ENCODE measurements at regions not wholly inside any gene's neighbourhood (a gene's known extent, or its start where the extent isn't known, plus 50 kb on each side); places are given as distances from the start of the nearest gene placed in this dataset.
"Not testable (repeated sequence)": the region's sequence is repeated elsewhere in the genome, so short reads cannot be mapped to it uniquely, and the experiment has no call there.

DNA sequence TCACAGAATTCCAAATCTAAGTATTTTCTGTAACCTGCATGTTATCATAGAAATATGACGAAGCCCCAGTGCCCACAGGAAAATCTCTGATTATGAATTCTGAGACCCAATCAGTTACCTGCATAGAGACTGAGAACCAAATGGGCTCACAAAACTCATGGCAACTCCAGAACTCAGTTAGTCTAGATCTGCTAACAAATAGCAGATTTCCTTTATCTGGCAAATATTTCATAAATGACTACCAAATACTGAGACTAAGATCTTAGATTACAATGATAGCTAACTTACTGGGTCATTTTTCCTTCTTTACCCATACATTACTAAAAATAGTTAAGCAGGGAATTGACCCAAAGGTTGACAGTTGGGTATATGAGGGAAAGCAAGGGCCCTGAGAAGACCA, 228.1 kb upstream of the FAT3 start:
- no peak overlapping the region for H3K9ac ChIP-seq (ENCODE audit: low read length)
- no peaks in the 10 kb centered on the region for H3K9me3 ChIP-seq (replicated peaks; ENCODE audit: insufficient read depth, low read length)
- H3K36me3 ChIP-seq (replicated peaks; ENCODE audit: insufficient read depth, low read length), result no peaks in the 10 kb centered on the region
- no peaks in the 10 kb centered on the region for H4K20me1 ChIP-seq (ENCODE audit: insufficient read depth, low read length)
- H3K27ac ChIP-seq (ENCODE audit: low read length), result no peak overlapping the region
- no peak for DNase-seq
- H3K79me2 ChIP-seq (ENCODE audit: low read length), result no peaks in the 10 kb centered on the region
- no peaks in the 10 kb centered on the region for H3K4me1 ChIP-seq (ENCODE audit: low read length)
- TF ChIP-seq EZH2phosphoT487 (IDR thresholded peaks at IDR 0.05; ENCODE audit: low read length) (no peak), EZH2 (optimal IDR thresholded peaks at IDR 0.05; ENCODE audit: low read depth, low read length) (no peak)
- TF ChIP-seq, protein P1, sequence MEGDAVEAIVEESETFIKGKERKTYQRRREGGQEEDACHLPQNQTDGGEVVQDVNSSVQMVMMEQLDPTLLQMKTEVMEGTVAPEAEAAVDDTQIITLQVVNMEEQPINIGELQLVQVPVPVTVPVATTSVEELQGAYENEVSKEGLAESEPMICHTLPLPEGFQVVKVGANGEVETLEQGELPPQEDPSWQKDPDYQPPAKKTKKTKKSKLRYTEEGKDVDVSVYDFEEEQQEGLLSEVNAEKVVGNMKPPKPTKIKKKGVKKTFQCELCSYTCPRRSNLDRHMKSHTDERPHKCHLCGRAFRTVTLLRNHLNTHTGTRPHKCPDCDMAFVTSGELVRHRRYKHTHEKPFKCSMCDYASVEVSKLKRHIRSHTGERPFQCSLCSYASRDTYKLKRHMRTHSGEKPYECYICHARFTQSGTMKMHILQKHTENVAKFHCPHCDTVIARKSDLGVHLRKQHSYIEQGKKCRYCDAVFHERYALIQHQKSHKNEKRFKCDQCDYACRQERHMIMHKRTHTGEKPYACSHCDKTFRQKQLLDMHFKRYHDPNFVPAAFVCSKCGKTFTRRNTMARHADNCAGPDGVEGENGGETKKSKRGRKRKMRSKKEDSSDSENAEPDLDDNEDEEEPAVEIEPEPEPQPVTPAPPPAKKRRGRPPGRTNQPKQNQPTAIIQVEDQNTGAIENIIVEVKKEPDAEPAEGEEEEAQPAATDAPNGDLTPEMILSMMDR (IDR thresholded peaks at IDR 0.05; ENCODE audit: low read length), result no peak
- no peaks in the 10 kb centered on the region for H3K27me3 ChIP-seq (replicated peaks; ENCODE audit: insufficient read depth, low read length)
- H3K4me3 ChIP-seq (ENCODE audit: low read length), result no peak overlapping the region
- H3K9me2 ChIP-seq (replicated peaks; ENCODE audit: insufficient read depth, low read length), result no peaks in the 10 kb centered on the region
- H3F3A ChIP-seq (ENCODE audit: insufficient read depth, low read length), result no peaks in the 10 kb centered on the region
- H2AFZ ChIP-seq (ENCODE audit: low read length), result no peak overlapping the region
- no peak overlapping the region for H3K4me2 ChIP-seq (ENCODE audit: low read depth, low read length)

DNA sequence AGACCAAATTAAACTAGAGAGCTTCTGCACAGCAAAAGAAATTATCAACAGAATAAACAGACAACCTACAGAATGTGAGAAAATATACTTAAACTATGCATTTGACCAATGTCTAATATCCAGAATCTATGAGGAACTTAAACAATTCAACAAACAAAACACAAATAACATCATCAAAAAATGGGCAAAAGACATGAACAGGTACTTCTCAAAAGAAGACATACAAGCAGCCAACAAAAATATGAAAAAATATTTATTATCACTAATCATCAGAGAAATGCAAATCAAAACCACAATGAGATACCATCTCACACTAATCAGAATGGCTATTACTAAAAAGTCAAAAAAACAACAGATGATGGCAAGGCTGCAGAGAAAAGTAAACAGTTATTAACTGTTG, 236.2 kb upstream of the FAT3 start:
- not testable (repeated sequence) for H3K36me3 ChIP-seq (replicated peaks; ENCODE audit: insufficient read depth, low read length); H3F3A ChIP-seq (ENCODE audit: insufficient read depth, low read length); H3K4me3 ChIP-seq (ENCODE audit: low read length); H3K27me3 ChIP-seq (replicated peaks; ENCODE audit: insufficient read depth, low read length); H3K27ac ChIP-seq (ENCODE audit: low read length); DNase-seq; H2AFZ ChIP-seq (ENCODE audit: low read length); H4K20me1 ChIP-seq (ENCODE audit: insufficient read depth, low read length); H3K79me2 ChIP-seq (ENCODE audit: low read length); H3K9ac ChIP-seq (ENCODE audit: low read length); H3K9me3 ChIP-seq (replicated peaks; ENCODE audit: insufficient read depth, low read length); H3K4me1 ChIP-seq (ENCODE audit: low read length); H3K4me2 ChIP-seq (ENCODE audit: low read depth, low read length); H3K9me2 ChIP-seq (replicated peaks; ENCODE audit: insufficient read depth, low read length)

DNA sequence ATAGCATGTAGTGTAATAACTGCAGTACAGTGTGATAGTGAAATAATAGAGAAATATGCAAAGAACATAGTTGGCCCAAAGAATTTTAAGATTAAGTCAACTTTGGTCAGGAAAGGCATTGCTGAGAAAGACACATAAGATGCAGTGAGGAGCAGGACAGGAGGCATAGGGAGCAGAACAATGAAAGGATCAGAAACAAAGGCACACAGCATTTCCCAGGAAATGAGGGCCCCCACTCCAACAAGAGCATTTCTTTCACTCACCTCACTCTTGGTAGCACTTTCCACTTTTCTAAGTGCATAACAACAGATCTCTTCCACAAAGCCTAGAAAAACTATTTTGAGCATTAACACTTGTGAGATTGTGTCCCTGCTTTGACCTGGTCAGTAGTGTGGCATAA, 238.4 kb upstream of the FAT3 start:
- Histone ChIP-seq H3K27ac (ENCODE audit: low read length) (no peak overlapping the region), H3K36me3 (replicated peaks; ENCODE audit: insufficient read depth, low read length) (no peaks in the 10 kb centered on the region), H3K9me2 (replicated peaks; ENCODE audit: insufficient read depth, low read length) (no peaks in the 10 kb centered on the region), H3K9me3 (replicated peaks; ENCODE audit: insufficient read depth, low read length) (no peaks in the 10 kb centered on the region), H4K20me1 (ENCODE audit: insufficient read depth, low read length) (no peaks in the 10 kb centered on the region), H3K79me2 (ENCODE audit: low read length) (no peaks in the 10 kb centered on the region), H3K4me3 (ENCODE audit: low read length) (no peak overlapping the region), H3K4me1 (ENCODE audit: low read length) (no peaks in the 10 kb centered on the region), H3F3A (ENCODE audit: insufficient read depth, low read length) (no peaks in the 10 kb centered on the region), H3K4me2 (ENCODE audit: low read depth, low read length) (no peak overlapping the region), H3K27me3 (replicated peaks; ENCODE audit: insufficient read depth, low read length) (no peaks in the 10 kb centered on the region), H3K9ac (ENCODE audit: low read length) (no peak overlapping the region), H2AFZ (ENCODE audit: low read length) (no peak overlapping the region)
- no peak for TF ChIP-seq EZH2phosphoT487 (IDR thresholded peaks at IDR 0.05; ENCODE audit: low read length)
- TF ChIP-seq, protein P1 (IDR thresholded peaks at IDR 0.05; ENCODE audit: low read length), result no peak
- TF ChIP-seq EZH2 (optimal IDR thresholded peaks at IDR 0.05; ENCODE audit: low read depth, low read length), result no peak
- no peak for DNase-seq

DNA sequence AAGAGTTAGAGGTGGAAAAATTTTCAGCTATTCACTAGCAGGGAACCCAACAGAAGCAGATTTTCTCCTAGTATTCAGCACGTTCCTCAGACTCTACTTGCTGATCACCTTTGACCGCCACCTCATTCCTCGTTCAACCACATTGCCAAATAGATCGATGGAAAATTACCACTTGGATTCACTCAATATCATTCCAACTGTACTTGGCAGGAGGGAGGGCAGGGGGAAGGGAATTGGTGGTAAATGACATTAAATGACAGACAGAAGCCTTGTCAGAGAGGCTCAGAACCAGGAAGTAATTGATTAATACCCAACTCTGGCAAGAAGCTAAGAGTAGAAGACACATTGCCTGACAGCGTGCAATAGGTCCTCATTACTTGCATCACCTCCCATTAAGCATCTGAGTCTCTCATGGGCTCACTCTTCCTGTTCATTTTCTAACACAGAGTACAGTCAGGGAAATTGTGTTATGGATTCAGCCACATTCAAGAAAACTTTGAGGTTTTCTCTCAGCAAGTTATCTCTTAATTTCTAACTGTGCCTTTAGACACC, 240.5 kb upstream of the FAT3 start:
- DNase-seq, result no peak
- no peaks in the 10 kb centered on the region for H3K9me3 ChIP-seq (replicated peaks; ENCODE audit: insufficient read depth, low read length)
- H3K27me3 ChIP-seq (replicated peaks; ENCODE audit: insufficient read depth, low read length), result no peaks in the 10 kb centered on the region
- no peaks in the 10 kb centered on the region for H4K20me1 ChIP-seq (ENCODE audit: insufficient read depth, low read length)
- H3K27ac ChIP-seq (ENCODE audit: low read length), result no peak overlapping the region
- H3K4me3 ChIP-seq (ENCODE audit: low read length), result no peak overlapping the region
- TF ChIP-seq EZH2 (optimal IDR thresholded peaks at IDR 0.05; ENCODE audit: low read depth, low read length), result no peak
- no peak for TF ChIP-seq EZH2phosphoT487 (IDR thresholded peaks at IDR 0.05; ENCODE audit: low read length)
- TF ChIP-seq, protein P1 (IDR thresholded peaks at IDR 0.05; ENCODE audit: low read length), result no peak
- no peak overlapping the region for H3K4me2 ChIP-seq (ENCODE audit: low read depth, low read length)
- no peaks in the 10 kb centered on the region for H3K9me2 ChIP-seq (replicated peaks; ENCODE audit: insufficient read depth, low read length)
- no peak overlapping the region for H2AFZ ChIP-seq (ENCODE audit: low read length)
- H3K4me1 ChIP-seq (ENCODE audit: low read length), result no peaks in the 10 kb centered on the region
- H3K9ac ChIP-seq (ENCODE audit: low read length), result no peak overlapping the region
- H3K36me3 ChIP-seq (replicated peaks; ENCODE audit: insufficient read depth, low read length), result no peaks in the 10 kb centered on the region
- H3K79me2 ChIP-seq (ENCODE audit: low read length), result no peaks in the 10 kb centered on the region
- no peaks in the 10 kb centered on the region for H3F3A ChIP-seq (ENCODE audit: insufficient read depth, low read length)
